CD8-positive, alpha-beta memory T cell (primary cell): ENCODE measurements at regions not wholly inside any gene's neighbourhood (a gene's known extent, or its start where the extent isn't known, plus 50 kb on each side); places are given as distances from the start of the nearest gene placed in this dataset.

Source experiments
- CTCF ChIA-PET: fragments of 350-600 bp; sonication (Branson Sonifier 250); formaldehyde crosslinking; loops from one replicate; lab custom pipeline; 2021; ENCODE audit warnings: antibody characterized with exemption; lab: Charles Lee
- POLR2A ChIA-PET: fragments of 350-600 bp; sonication (Branson Sonifier 250); formaldehyde crosslinking; loops from one replicate; lab custom pipeline; 2021; ENCODE audit warnings: antibody characterized with exemption; lab: Charles Lee
- DNase-seq, 5 donors: peaks; one replicate each; pipeline versions ENCODE4 v3.0.0 to v3.0.0-alpha.2; 2020 to 2022; ENCODE audit warnings: mixed read lengths in 1 of 5
- H3K27ac ChIP-seq: one replicate; pipeline ENCODE4 v1.7.0; 2013; ENCODE audit warnings: low read depth, mild to moderate bottlenecking, low read length, moderate library complexity
- H3K27me3 ChIP-seq: 2 replicates; pipeline ENCODE4 v1.7.0; 2013; ENCODE audit warnings: low read length, mild to moderate bottlenecking; ENCODE audit not compliant: insufficient read depth, poor library complexity, severe bottlenecking
- H3K36me3 ChIP-seq: 2 replicates; pipeline ENCODE4 v1.7.0; 2013; ENCODE audit warnings: mild to moderate bottlenecking, low read length, moderate library complexity; ENCODE audit not compliant: insufficient read depth
- H3K4me1 ChIP-seq: 2 replicates; pipeline ENCODE4 v1.7.0; 2013; ENCODE audit warnings: mild to moderate bottlenecking, low read length, moderate library complexity; ENCODE audit not compliant: insufficient read depth
- H3K4me3 ChIP-seq: 2 replicates; pipeline ENCODE4 v1.7.0; 2013; ENCODE audit warnings: mild to moderate bottlenecking, low read length
- H3K9me3 ChIP-seq: 2 replicates; pipeline ENCODE4 v1.7.0; 2013; ENCODE audit warnings: mild to moderate bottlenecking, low read length
- H3K27ac Mint-ChIP-seq, 8 donors: one replicate each; pipeline ENCODE4 v1.8.0; 2020 to 2021; ENCODE audit warnings: mixed read lengths in 8 of 8, mild to moderate bottlenecking in 6 of 8, inconsistent platforms in 3 of 8, moderate library complexity in 3 of 8
- H3K27me3 Mint-ChIP-seq, 2 donors: one replicate each; pipeline ENCODE4 v1.8.0; 2020 to 2021; ENCODE audit warnings: mixed read lengths in 2 of 2, mild to moderate bottlenecking in 1 of 2, moderate library complexity in 1 of 2
- H3K36me3 Mint-ChIP-seq, 3 donors: one replicate each; pipeline ENCODE4 v1.8.0; 2020 to 2021; ENCODE audit warnings: mixed read lengths in 3 of 3, inconsistent platforms in 1 of 3, mild to moderate bottlenecking in 1 of 3
- H3K4me1 Mint-ChIP-seq, 3 donors: one replicate each; pipeline ENCODE4 v1.8.0; 2020 to 2021; ENCODE audit warnings: mixed read lengths in 3 of 3, inconsistent platforms in 1 of 3, mild to moderate bottlenecking in 1 of 3
- H3K4me3 Mint-ChIP-seq, 7 donors: one replicate each; pipeline ENCODE4 v1.8.0; 2020 to 2021; ENCODE audit warnings: mixed read lengths in 7 of 7, mild to moderate bottlenecking in 6 of 7, moderate library complexity in 4 of 7, inconsistent platforms in 2 of 7
- H3K9me3 Mint-ChIP-seq, 5 donors: one replicate each; pipeline ENCODE4 v1.8.0; 2020 to 2022; ENCODE audit warnings: mixed read lengths in 5 of 5, mild to moderate bottlenecking in 3 of 5, moderate library complexity in 2 of 5, inconsistent platforms in 1 of 5

DNA sequence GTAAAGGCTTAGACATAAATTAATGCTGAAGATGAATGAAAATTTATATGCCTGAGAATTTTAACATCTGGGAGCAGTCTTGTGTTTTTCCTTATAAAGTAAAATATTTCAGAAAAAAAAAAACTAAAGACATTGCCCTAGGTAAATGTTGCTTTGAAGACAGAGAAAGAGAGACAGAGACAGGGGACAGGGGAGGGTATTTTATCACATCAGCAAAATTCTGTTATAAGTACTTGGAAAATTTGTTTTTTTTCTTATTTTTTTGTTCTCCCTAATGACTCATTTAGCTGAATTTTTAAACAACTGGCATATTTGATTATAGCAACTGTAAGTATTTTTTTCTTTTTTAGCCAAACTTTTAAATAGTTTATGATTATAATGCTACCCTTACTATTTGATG, 1540.6 kb upstream of the GBE1 start:
- Histone ChIP-seq H3K9me3 (no peaks in the 10 kb centered on the region), H3K27me3 (no peaks in the 10 kb centered on the region), H3K4me3 (no peak overlapping the region), H3K27ac (no peak overlapping the region), H3K36me3 (no peaks in the 10 kb centered on the region), H3K4me1 (no peaks in the 10 kb centered on the region)
- Mint-ChIP-seq H3K27ac (no peak overlapping the region), H3K27me3 (no peaks in the 10 kb centered on the region), H3K9me3 (peaks cover 1 to 28% (median 5%) of the 10 kb centered on the region in 5 donors), H3K36me3 (no peaks in the 10 kb centered on the region), H3K4me3 (no peak overlapping the region), H3K4me1 (no peaks in the 10 kb centered on the region)
- POLR2A ChIA-PET, result no interaction called here
- CTCF ChIA-PET, result no interaction called here
- no peak for DNase-seq

DNA sequence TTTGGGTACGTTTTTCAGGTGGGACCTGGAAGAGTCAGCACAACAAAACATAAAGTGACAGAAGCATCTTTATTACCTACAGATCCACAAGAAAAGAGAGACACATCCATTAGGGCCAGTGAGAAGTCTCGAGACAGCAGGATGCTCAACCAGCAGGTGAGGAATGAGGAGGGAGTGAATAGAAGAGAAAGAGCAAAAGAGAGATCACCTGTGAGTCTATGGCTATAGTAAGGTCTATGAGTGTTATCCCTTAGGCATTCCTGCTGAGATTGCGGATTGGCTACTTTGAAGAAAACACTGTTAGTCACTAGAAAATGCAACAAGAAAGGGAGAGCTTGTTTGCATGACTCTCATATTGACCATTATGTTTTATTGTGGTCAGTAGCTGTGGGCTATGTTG, 1556.2 kb upstream of the GBE1 start:
- POLR2A ChIA-PET, result no interaction called here
- Mint-ChIP-seq H3K4me3 (no peak overlapping the region), H3K4me1 (no peaks in the 10 kb centered on the region), H3K27me3 (no peaks in the 10 kb centered on the region), H3K9me3 (peaks cover 5 to 33% (median 18%) of the 10 kb centered on the region in 5 donors), H3K27ac (no peak overlapping the region), H3K36me3 (no peaks in the 10 kb centered on the region)
- H3K4me3 ChIP-seq, result no peak overlapping the region
- CTCF ChIA-PET, result no interaction called here
- H3K27ac ChIP-seq, result no peak overlapping the region
- H3K4me1 ChIP-seq, result no peaks in the 10 kb centered on the region
- no peak for DNase-seq
- no peaks in the 10 kb centered on the region for H3K9me3 ChIP-seq
- no peaks in the 10 kb centered on the region for H3K36me3 ChIP-seq
- H3K27me3 ChIP-seq, result no peaks in the 10 kb centered on the region

- ChIA-PET CTCF (no interaction called here), POLR2A (no interaction called here)
- no peaks in the 10 kb centered on the region for H3K27me3 ChIP-seq
- H3K4me3 Mint-ChIP-seq, result no peak overlapping the region
- H3K9me3 Mint-ChIP-seq, result peaks cover 7 to 42% (median 15%) of the 10 kb centered on the region in 5 donors
- H3K4me1 ChIP-seq, result no peaks in the 10 kb centered on the region
- no peaks in the 10 kb centered on the region for H3K9me3 ChIP-seq
- H3K27me3 Mint-ChIP-seq, result no peaks in the 10 kb centered on the region
- no peaks in the 10 kb centered on the region for H3K4me1 Mint-ChIP-seq
- no peak for DNase-seq
- H3K4me3 ChIP-seq, result no peak overlapping the region
- H3K36me3 ChIP-seq, result no peaks in the 10 kb centered on the region
- no peak overlapping the region for H3K27ac ChIP-seq
- no peak overlapping the region for H3K27ac Mint-ChIP-seq
- H3K36me3 Mint-ChIP-seq, result no peaks in the 10 kb centered on the region
Measured at GRCh38 chr3:83320726-83321125, 1559.3 kb upstream of the GBE1 start.

DNA sequence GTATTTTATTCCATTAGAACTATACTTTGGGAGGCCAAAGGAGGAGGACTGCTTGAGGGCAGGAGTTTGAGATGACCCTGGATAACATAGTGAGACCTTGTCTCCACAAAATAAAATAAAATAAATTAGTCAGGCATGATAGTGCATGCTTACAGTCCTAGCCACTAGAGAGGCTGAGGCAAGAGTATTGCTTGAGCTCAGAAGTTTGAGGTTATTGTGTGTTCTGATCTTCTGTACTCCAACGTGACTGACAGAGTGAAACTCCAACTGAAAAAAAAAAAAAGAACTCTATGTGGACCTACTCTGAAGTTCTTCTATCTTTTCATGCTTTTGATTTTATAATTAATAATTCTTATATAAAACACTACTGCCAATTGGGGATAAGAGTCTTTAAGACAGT, 1560.0 kb upstream of the GBE1 start:
- no peak overlapping the region for H3K27ac Mint-ChIP-seq
- Histone ChIP-seq H3K9me3 (no peaks in the 10 kb centered on the region), H3K27me3 (no peaks in the 10 kb centered on the region), H3K36me3 (no peaks in the 10 kb centered on the region), H3K27ac (no peak overlapping the region), H3K4me3 (no peak overlapping the region), H3K4me1 (no peaks in the 10 kb centered on the region)
- no peaks in the 10 kb centered on the region for H3K36me3 Mint-ChIP-seq
- ChIA-PET POLR2A (no interaction called here), CTCF (no interaction called here)
- H3K9me3 Mint-ChIP-seq, result peaks cover 7 to 43% (median 18%) of the 10 kb centered on the region in 5 donors
- no peak for DNase-seq
- no peak overlapping the region for H3K4me3 Mint-ChIP-seq
- H3K27me3 Mint-ChIP-seq, result no peaks in the 10 kb centered on the region
- H3K4me1 Mint-ChIP-seq, result no peaks in the 10 kb centered on the region

- Mint-ChIP-seq H3K36me3 (no peaks in the 10 kb centered on the region), H3K9me3 (peaks cover 7 to 43% (median 18%) of the 10 kb centered on the region in 5 donors), H3K4me3 (no peak overlapping the region), H3K27ac (no peak overlapping the region), H3K4me1 (no peaks in the 10 kb centered on the region), H3K27me3 (no peaks in the 10 kb centered on the region)
- no peaks in the 10 kb centered on the region for H3K4me1 ChIP-seq
- no peak overlapping the region for H3K4me3 ChIP-seq
- H3K36me3 ChIP-seq, result no peaks in the 10 kb centered on the region
- no peak for DNase-seq
- H3K27me3 ChIP-seq, result no peaks in the 10 kb centered on the region
- ChIA-PET POLR2A (no interaction called here), CTCF (no interaction called here)
- no peaks in the 10 kb centered on the region for H3K9me3 ChIP-seq
- no peak overlapping the region for H3K27ac ChIP-seq
Measured at GRCh38 chr3:83321891-83322290, 1560.4 kb upstream of the GBE1 start.

DNA sequence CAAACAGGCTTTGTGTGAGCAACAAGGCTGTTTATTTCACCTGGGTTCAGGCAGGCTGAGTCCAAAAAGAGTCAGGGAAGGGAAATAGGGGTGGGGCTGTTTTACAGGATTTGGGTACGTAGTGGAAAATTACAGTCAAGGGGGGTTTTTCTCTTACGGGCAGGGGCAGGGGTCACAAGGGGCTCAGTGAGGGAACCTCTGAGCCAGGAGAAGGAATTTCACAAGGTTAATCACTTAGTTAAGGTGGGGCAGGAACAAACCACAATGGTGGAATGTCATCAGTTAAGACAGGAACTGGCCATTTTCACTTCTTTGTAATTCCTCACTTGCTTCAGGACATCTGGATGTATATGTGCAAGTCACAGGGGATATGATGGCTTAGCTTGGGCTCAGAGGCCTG, 1592.8 kb upstream of the GBE1 start:
- Histone ChIP-seq H3K4me1 (no peaks in the 10 kb centered on the region), H3K27ac (no peak overlapping the region), H3K36me3 (no peaks in the 10 kb centered on the region), H3K4me3 (no peak overlapping the region), H3K27me3 (no peaks in the 10 kb centered on the region), H3K9me3 (no peaks in the 10 kb centered on the region)
- Mint-ChIP-seq H3K4me3 (no peak overlapping the region), H3K36me3 (no peaks in the 10 kb centered on the region), H3K9me3 (peaks cover 9 to 30% (median 23%) of the 10 kb centered on the region in 5 donors), H3K4me1 (no peaks in the 10 kb centered on the region), H3K27me3 (no peaks in the 10 kb centered on the region), H3K27ac (no peak overlapping the region)
- POLR2A ChIA-PET, result no interaction called here
- no peak for DNase-seq
- CTCF ChIA-PET, result no interaction called here

DNA sequence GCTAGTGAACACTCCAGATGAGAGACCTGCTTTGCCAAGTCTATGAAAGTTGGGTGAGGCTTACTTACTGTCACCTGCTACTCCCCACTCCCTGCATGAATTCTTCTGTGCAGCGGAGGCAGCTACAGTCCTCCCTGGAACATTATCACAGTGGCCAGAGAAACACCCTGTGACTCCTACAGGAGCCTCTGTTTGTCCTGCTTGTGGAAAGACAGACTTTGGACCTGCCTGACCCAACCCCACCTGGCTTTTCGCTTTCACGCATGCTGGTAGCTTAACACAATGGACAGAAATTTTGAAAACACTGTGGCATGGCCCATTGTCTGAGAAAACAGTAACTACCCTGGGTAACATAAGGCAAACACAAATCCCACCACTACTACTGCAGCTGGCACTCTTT, 1565.5 kb upstream of the CADM2 start:
- Histone ChIP-seq H3K9me3 (no peaks in the 10 kb centered on the region), H3K36me3 (no peaks in the 10 kb centered on the region), H3K4me3 (no peak overlapping the region), H3K4me1 (no peaks in the 10 kb centered on the region), H3K27ac (no peak overlapping the region), H3K27me3 (no peaks in the 10 kb centered on the region)
- peaks cover 6 to 53% (median 16%) of the 10 kb centered on the region in 5 donors for H3K9me3 Mint-ChIP-seq
- no peaks in the 10 kb centered on the region for H3K4me1 Mint-ChIP-seq
- no peak overlapping the region for H3K27ac Mint-ChIP-seq
- POLR2A ChIA-PET, result no interaction called here
- no peak overlapping the region for H3K4me3 Mint-ChIP-seq
- H3K36me3 Mint-ChIP-seq, result no peaks in the 10 kb centered on the region
- CTCF ChIA-PET, result no interaction called here
- no peak for DNase-seq
- no peaks in the 10 kb centered on the region for H3K27me3 Mint-ChIP-seq

DNA sequence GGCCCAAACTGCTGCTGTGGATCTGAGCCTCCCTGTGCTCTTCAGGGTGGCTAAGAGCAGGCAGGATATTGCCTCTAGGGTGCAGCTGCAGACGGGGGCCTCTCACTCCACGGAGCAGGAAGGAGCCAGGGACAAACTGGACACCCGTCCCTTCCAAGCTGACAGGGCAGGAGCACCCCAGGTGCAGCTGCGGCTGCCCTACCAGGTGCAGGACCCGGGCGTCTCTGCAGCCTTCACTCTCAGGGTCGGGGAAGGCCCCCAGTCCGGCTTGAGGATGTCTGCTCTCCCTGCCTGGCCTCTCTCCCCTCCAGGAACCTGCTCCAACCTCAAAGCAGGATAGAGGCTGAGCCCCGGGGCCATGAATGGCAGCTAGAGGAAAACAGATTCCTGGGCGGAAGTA, 1554.9 kb upstream of the CADM2 start:
- DNase-seq, result no peak

DNA sequence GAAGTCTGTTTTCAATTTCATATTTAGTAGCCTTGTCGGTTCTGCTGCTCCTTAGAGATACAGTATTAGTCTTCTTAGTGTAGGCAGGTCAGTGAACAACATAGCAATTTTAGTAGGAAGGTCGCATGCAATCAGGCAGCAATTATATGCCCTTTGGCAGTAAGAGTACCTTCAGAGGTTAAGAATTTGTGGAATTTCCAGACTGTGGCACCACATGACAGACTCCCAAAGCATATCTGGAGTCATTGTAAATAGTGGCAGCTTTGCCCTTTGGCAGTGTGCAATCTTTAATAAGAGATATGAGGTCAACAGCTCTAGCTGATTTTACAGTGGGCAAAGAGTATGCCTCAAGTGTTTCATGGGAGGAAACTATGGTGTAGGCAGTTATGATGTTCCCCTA, 1532.5 kb upstream of the CADM2 start:
- Histone ChIP-seq H3K4me3 (no peak overlapping the region), H3K4me1 (no peaks in the 10 kb centered on the region), H3K36me3 (no peaks in the 10 kb centered on the region), H3K9me3 (no peaks in the 10 kb centered on the region), H3K27ac (no peak overlapping the region), H3K27me3 (no peaks in the 10 kb centered on the region)
- ChIA-PET POLR2A (no interaction called here), CTCF (no interaction called here)
- Mint-ChIP-seq H3K4me3 (no peak overlapping the region), H3K9me3 (peaks cover 4 to 21% (median 12%) of the 10 kb centered on the region in 5 donors), H3K27ac (no peak overlapping the region), H3K36me3 (no peaks in the 10 kb centered on the region), H3K4me1 (no peaks in the 10 kb centered on the region), H3K27me3 (no peaks in the 10 kb centered on the region)
- DNase-seq, result no peak

More for the DNA sequence above, 1554.9 kb upstream of the CADM2 start:
- H3K36me3 Mint-ChIP-seq, result no peaks in the 10 kb centered on the region
- H3K4me1 Mint-ChIP-seq, result no peaks in the 10 kb centered on the region
- Histone ChIP-seq H3K9me3 (no peaks in the 10 kb centered on the region), H3K36me3 (no peaks in the 10 kb centered on the region), H3K4me1 (no peaks in the 10 kb centered on the region), H3K27ac (no peak overlapping the region), H3K4me3 (no peak overlapping the region), H3K27me3 (no peaks in the 10 kb centered on the region)
- no peak overlapping the region for H3K27ac Mint-ChIP-seq
- POLR2A ChIA-PET, result no interaction called here
- CTCF ChIA-PET, result no interaction called here
- H3K27me3 Mint-ChIP-seq, result no peaks in the 10 kb centered on the region
- peaks cover 0 to 24% (median 4%) of the 10 kb centered on the region in 5 donors for H3K9me3 Mint-ChIP-seq
- H3K4me3 Mint-ChIP-seq, result no peak overlapping the region
